GM12878 (cell line): ENCODE measurements at regions not wholly inside any gene's neighbourhood (a gene's known extent, or its start where the extent isn't known, plus 50 kb on each side); places are given as distances from the start of the nearest gene placed in this dataset.

ENCODE experiments used
- ATAC-seq: fragments of 200-7000 bp; cut with Tn5 transposase; 3 replicates; pipeline ENCODE4 v1.9.1; 2020; ENCODE audit warnings: mild to moderate bottlenecking, moderate library complexity
- BruUV-seq: library from RNA; stranded (reverse); fragments of 400-500 nt; replicated peaks from 2 replicates; lab custom pipeline; 2021; lab: Mats Ljungman, UMichigan
- CTCF ChIA-PET: fragments of 300-600 bp; sonication (Branson Sonifier 250); formaldehyde crosslinking; extraction: SDS; loops from one replicate; lab custom pipeline; 2021; ENCODE audit warnings: inconsistent platforms; lab: Yijun Ruan, JAX
- POLR2A ChIA-PET: fragments of 350-600 bp; formaldehyde crosslinking; extraction: SDS; loops from one replicate; lab custom pipeline; 2021; ENCODE audit warnings: inconsistent platforms; lab: Charles Lee
- RAD21 ChIA-PET: fragments of 300-600 bp; sonication (Branson Sonifier 250); formaldehyde crosslinking; loops from one replicate; lab custom pipeline; 2023; ENCODE audit warnings: antibody characterized with exemption; ENCODE audit not compliant: unreplicated experiment; lab: Charles Lee
- SMC1A ChIA-PET: fragments of 300-600 bp; sonication (Branson Sonifier 250); formaldehyde crosslinking; loops from one replicate; lab custom pipeline; 2023; ENCODE audit not compliant: unreplicated experiment, uncharacterized antibody; lab: Charles Lee
- DNase-seq: peaks from one replicate; pipeline ENCODE4 v3.0.0-alpha.2; 2011; ENCODE audit warnings: low read depth, low spot score
- FAIRE-seq: peaks from 3 replicates; lab custom pipeline; 2011; peaks lifted over from hg19 to GRCh38; lab: Jason Lieb, UNC
- H2AFZ ChIP-seq: 2 replicates; pipeline ENCODE4 v1.6.0; 2011; ENCODE audit warnings: low read depth, low read length, control low read depth; ENCODE audit not compliant: control insufficient read depth
- H3K27ac ChIP-seq: 2 replicates; pipeline ENCODE4 v1.5.1; 2011; ENCODE audit warnings: control low read depth; ENCODE audit not compliant: control insufficient read depth, insufficient read depth
- H3K27me3 ChIP-seq, 2 experiments: replicated peaks in 1 of 2; 2 replicates each; pipeline versions ENCODE4 v1.6.0 to v1.6.1; 2011; ENCODE audit warnings: low read length in 1 of 2; ENCODE audit not compliant: control insufficient read depth in 2 of 2, insufficient read depth in 2 of 2
- H3K36me3 ChIP-seq, 2 experiments: 2 replicates each; pipeline ENCODE4 v1.5.1; 2011; ENCODE audit warnings: low read length in 1 of 2; ENCODE audit not compliant: control insufficient read depth in 2 of 2, insufficient read depth in 2 of 2
- H3K4me1 ChIP-seq: 2 replicates; pipeline ENCODE4 v1.6.1; 2011; ENCODE audit warnings: mild to moderate bottlenecking, low read length, moderate library complexity, mixed read lengths; ENCODE audit not compliant: control insufficient read depth, insufficient read depth
- H3K4me2 ChIP-seq: 2 replicates; pipeline ENCODE4 v1.6.0; 2011; ENCODE audit warnings: control low read depth; ENCODE audit not compliant: control insufficient read depth, insufficient read depth
- H3K4me3 ChIP-seq: fragments of 200-600 bp; sonication (generic); 2 replicates; pipeline ENCODE4 v1.5.1; 2016
- H3K79me2 ChIP-seq: 2 replicates; pipeline ENCODE4 v1.6.0; 2011; ENCODE audit warnings: low read length; ENCODE audit not compliant: control insufficient read depth, insufficient read depth
- H3K9ac ChIP-seq: 2 replicates; pipeline ENCODE4 v1.8.0; 2011; ENCODE audit warnings: low read length, control low read depth, mixed read lengths; ENCODE audit not compliant: control insufficient read depth, insufficient read depth
- H3K9me3 ChIP-seq: replicated peaks from 3 replicates; pipeline ENCODE4 v1.5.1; 2011; ENCODE audit warnings: mild to moderate bottlenecking, low read length; ENCODE audit not compliant: control insufficient read depth, insufficient read depth
- H4K20me1 ChIP-seq: 2 replicates; pipeline ENCODE4 v1.6.0; 2011; ENCODE audit not compliant: control insufficient read depth, insufficient read depth
- CHD2 ChIP-seq: IDR thresholded peaks from 2 replicates; pipeline ENCODE4 v1.6.1; 2011; ENCODE audit warnings: low read depth, low read length, improper control_type of control experiment, borderline replicate concordance
- FOXK2 ChIP-seq: fragments of 450-650 bp; IDR thresholded peaks from 2 replicates; pipeline ENCODE4 v1.6.1; 2017; ENCODE audit warnings: mild to moderate bottlenecking, moderate library complexity
- JUNB ChIP-seq: IDR thresholded peaks from 2 replicates; pipeline ENCODE4 v1.6.1; 2016; ENCODE audit warnings: antibody characterized with exemption, mild to moderate bottlenecking
- MYB ChIP-seq: fragments of 150-350 bp; IDR thresholded peaks from 2 replicates; pipeline ENCODE4 v1.6.1; 2014; ENCODE audit warnings: mild to moderate bottlenecking, low read depth, low read length, borderline replicate concordance
- NFIC ChIP-seq: IDR thresholded peaks from 2 replicates; pipeline ENCODE4 v1.6.1; 2012; ENCODE audit warnings: low read depth, mild to moderate bottlenecking, inconsistent platforms, low read length, moderate library complexity
- NR2C2 ChIP-seq: IDR thresholded peaks from 2 replicates; pipeline ENCODE4 v1.6.1; 2011; ENCODE audit warnings: borderline replicate concordance, low read depth; ENCODE audit not compliant: control insufficient read depth, insufficient read length
- NR2F1 ChIP-seq: fragments of 450-650 bp; conservative IDR thresholded peaks from 2 replicates; pipeline ENCODE4 v1.6.1; 2017; ENCODE audit warnings: mild to moderate bottlenecking
- POLR2AphosphoS2 ChIP-seq: IDR thresholded peaks from 2 replicates; pipeline ENCODE4 v1.6.1; 2011; ENCODE audit warnings: low read depth, mild to moderate bottlenecking, low read length, improper control_type of control experiment, moderate library complexity
- RAD21 ChIP-seq: IDR thresholded peaks from 2 replicates; pipeline ENCODE4 v1.6.1; 2011; ENCODE audit warnings: mild to moderate bottlenecking, low read depth, low read length, moderate library complexity; ENCODE audit not compliant: insufficient read depth
- RFX5 ChIP-seq: IDR thresholded peaks from 2 replicates; pipeline ENCODE4 v1.6.1; 2011; ENCODE audit warnings: low read depth, low read length, improper control_type of control experiment
- SPI1 ChIP-seq: IDR thresholded peaks from 2 replicates; pipeline ENCODE4 v1.6.1; 2011; ENCODE audit warnings: low read depth, mild to moderate bottlenecking, low read length, moderate library complexity, borderline replicate concordance; ENCODE audit not compliant: insufficient read depth
- SRF ChIP-seq, 2 experiments: IDR thresholded peaks; 2 replicates each; pipeline ENCODE4 v1.6.1; 2011; ENCODE audit warnings: low read depth in 2 of 2, low read length in 2 of 2, mild to moderate bottlenecking in 1 of 2, moderate library complexity in 1 of 2
- STAT3 ChIP-seq: IDR thresholded peaks from 2 replicates; pipeline ENCODE4 v1.6.1; 2011; ENCODE audit warnings: low read depth, low read length, improper control_type of control experiment
- ZNF217 ChIP-seq: fragments of 450-650 bp; IDR thresholded peaks from 2 replicates; pipeline ENCODE4 v1.6.1; 2017; ENCODE audit warnings: antibody characterized with exemption, mild to moderate bottlenecking
- ZNF384 ChIP-seq: IDR thresholded peaks from 2 replicates; pipeline ENCODE4 v1.6.1; 2012; ENCODE audit warnings: low read depth, mild to moderate bottlenecking, low read length, improper control_type of control experiment, borderline replicate concordance
- WGBS: methylation state at CpG from one replicate; pipeline ENCODE4 v1.1.6; 2016; ENCODE audit warnings: low lambda C conversion rate; ENCODE audit not compliant: insufficient replicate concordance, insufficient coverage; ENCODE audit errors: missing lambda C conversion rate; 5-methylcytosine and 5-hydroxymethylcytosine counted together
- in situ Hi-C: fragments of 300-500 bp; cut with MboI; formaldehyde crosslinking; loops from 9 replicates; pipeline ENCODE4 v1.14.3; 2018; ENCODE audit warnings: mixed read lengths
- intact Hi-C: fragments of 100-400 bp; cut with micrococcal nuclease; formaldehyde crosslinking; loops from one replicate; pipeline ENCODE4 v1.14.2; 2022; ENCODE audit not compliant: unreplicated experiment
- TF ChIP-seq, protein P1 (sequence below): IDR thresholded peaks from 2 replicates; pipeline ENCODE4 v1.6.1; 2011; ENCODE audit warnings: low read depth, low read length, improper control_type of control experiment, borderline replicate concordance
- TF ChIP-seq, protein P2 (sequence below): fragments of 450-650 bp; IDR thresholded peaks from 2 replicates; pipeline ENCODE4 v1.6.1; 2018; ENCODE audit warnings: mild to moderate bottlenecking, low read depth, moderate library complexity; ENCODE audit not compliant: partially characterized antibody
- TF ChIP-seq, protein P3 (sequence below): fragments of 450-650 bp; IDR thresholded peaks from 2 replicates; pipeline ENCODE4 v1.6.1; 2017; ENCODE audit warnings: low read depth, mild to moderate bottlenecking, moderate library complexity

DNA sequence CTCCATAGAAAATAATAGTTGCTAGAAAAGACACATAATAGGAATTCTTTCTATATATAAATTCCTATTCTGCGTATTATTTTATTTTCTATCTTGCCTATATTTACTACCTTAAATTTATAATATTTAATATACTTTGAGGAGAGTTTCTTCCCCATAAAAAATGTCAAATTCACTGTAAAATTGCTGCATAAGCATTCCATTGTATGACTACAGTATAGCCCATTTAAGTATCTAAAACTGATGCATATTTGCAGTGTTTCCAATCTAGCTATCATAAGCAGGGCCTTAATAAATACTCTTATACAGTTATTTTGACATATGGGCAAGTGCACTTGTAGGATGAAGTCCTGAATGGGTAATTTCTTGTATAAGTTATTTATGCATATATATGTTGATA lies 1088.6 kb upstream of the EPHA6 start (continued):
- TF ChIP-seq, protein P1, sequence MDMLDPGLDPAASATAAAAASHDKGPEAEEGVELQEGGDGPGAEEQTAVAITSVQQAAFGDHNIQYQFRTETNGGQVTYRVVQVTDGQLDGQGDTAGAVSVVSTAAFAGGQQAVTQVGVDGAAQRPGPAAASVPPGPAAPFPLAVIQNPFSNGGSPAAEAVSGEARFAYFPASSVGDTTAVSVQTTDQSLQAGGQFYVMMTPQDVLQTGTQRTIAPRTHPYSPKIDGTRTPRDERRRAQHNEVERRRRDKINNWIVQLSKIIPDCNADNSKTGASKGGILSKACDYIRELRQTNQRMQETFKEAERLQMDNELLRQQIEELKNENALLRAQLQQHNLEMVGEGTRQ, result no peak
- TF ChIP-seq MYB (no peak), NR2F1 (no peak), POLR2AphosphoS2 (no peak), CHD2 (no peak)
- TF ChIP-seq, all 136 proteins: peak for 0

DNA sequence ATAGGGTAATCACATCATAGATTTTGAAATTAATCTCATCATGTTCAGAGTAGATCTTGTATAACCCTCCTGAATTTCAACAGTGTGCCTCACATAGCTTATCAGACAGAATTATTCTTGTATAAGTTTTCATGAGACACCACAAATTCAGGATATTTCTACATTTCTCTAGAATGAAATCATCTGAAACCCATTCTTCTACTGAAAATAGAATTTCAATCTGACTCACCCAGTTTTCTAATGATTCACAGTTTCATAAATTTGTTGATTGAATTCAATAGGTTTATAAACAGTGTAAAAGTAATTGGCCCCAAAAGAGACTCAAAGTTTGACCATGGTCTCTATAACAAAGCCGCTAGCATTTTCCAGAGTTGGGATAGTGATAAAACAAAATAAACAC lies 1082.6 kb upstream of the EPHA6 start:
- FAIRE-seq (no peak), DNase-seq (no peak), ATAC-seq (no peak; the same call in 1 of the 3 replicates)
- CTCF ChIA-PET, result no interaction called here
- RAD21 ChIA-PET, result no interaction called here
- intact Hi-C loops, result no loop called here
- H3K4me2 ChIP-seq, result no peak overlapping the region
- POLR2A ChIA-PET, result no interaction called here
- H2AFZ ChIP-seq, result no peak overlapping the region
- no peak overlapping the region for H3K27ac ChIP-seq
- no TSS peak for BruUV-seq
- no peaks in the 10 kb centered on the region for H3K27me3 ChIP-seq
- no peak overlapping the region for H3K9ac ChIP-seq
- TF ChIP-seq SPI1 (no peak), RAD21 (no peak), ZNF384 (no peak), SRF (IDR thresholded peaks at IDR 0.05; ENCODE audit: low read depth in 2 of 2, low read length in 2 of 2) (no peak), JUNB (peak; percentile 62), NFIC (peak; percentile 30; the same call in 1 of the 2 replicates), ZNF217 (no peak), FOXK2 (no peak), NR2C2 (no peak), STAT3 (no peak), RFX5 (no peak)
- TF ChIP-seq, protein P2, sequence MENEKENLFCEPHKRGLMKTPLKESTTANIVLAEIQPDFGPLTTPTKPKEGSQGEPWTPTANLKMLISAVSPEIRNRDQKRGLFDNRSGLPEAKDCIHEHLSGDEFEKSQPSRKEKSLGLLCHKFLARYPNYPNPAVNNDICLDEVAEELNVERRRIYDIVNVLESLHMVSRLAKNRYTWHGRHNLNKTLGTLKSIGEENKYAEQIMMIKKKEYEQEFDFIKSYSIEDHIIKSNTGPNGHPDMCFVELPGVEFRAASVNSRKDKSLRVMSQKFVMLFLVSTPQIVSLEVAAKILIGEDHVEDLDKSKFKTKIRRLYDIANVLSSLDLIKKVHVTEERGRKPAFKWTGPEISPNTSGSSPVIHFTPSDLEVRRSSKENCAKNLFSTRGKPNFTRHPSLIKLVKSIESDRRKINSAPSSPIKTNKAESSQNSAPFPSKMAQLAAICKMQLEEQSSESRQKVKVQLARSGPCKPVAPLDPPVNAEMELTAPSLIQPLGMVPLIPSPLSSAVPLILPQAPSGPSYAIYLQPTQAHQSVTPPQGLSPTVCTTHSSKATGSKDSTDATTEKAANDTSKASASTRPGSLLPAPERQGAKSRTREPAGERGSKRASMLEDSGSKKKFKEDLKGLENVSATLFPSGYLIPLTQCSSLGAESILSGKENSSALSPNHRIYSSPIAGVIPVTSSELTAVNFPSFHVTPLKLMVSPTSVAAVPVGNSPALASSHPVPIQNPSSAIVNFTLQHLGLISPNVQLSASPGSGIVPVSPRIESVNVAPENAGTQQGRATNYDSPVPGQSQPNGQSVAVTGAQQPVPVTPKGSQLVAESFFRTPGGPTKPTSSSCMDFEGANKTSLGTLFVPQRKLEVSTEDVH, result no peak
- TF ChIP-seq, protein P3, sequence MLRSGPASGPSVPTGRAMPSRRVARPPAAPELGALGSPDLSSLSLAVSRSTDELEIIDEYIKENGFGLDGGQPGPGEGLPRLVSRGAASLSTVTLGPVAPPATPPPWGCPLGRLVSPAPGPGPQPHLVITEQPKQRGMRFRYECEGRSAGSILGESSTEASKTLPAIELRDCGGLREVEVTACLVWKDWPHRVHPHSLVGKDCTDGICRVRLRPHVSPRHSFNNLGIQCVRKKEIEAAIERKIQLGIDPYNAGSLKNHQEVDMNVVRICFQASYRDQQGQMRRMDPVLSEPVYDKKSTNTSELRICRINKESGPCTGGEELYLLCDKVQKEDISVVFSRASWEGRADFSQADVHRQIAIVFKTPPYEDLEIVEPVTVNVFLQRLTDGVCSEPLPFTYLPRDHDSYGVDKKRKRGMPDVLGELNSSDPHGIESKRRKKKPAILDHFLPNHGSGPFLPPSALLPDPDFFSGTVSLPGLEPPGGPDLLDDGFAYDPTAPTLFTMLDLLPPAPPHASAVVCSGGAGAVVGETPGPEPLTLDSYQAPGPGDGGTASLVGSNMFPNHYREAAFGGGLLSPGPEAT, result no peak
- no peaks in the 10 kb centered on the region for H3K9me3 ChIP-seq
- WGBS, result 53% methylated on average over 1 of the region's 1 CpG
- H3K4me3 ChIP-seq, result no peak overlapping the region
- no peaks in the 10 kb centered on the region for H4K20me1 ChIP-seq
- no peaks in the 10 kb centered on the region for H3K79me2 ChIP-seq
- in situ Hi-C loops, result no loop called here
- H3K4me1 ChIP-seq, result no peaks in the 10 kb centered on the region
- H3K36me3 ChIP-seq, result no peaks in the 10 kb centered on the region
- SMC1A ChIA-PET, result no interaction called here
